ENCODE measurements at regions not wholly inside any gene's neighbourhood (a gene's known extent, or its start where the extent isn't known, plus 50 kb on each side); places are given as distances from the start of the nearest gene placed in this dataset.

DNA sequence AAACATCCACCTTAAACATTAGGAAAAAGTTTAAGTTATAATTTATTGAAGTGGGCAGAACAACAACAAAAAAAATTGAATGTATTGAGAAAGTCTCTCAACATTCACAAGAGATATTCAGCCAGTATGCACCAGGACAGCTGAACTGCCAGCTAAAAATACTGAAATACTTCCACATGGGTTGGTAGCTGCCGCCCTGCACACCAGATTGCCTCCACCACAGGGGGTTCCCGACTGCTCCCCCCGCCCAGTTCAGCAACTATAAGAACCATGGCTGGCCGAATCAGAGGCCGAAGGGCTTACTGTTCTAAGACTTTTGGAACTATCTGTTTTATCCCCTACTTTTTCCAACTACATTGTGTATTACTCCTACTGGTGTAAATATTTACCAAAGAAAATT is 150.0 kb upstream of the LRP1B start:
- Histone ChIP-seq H3K36me3 (ENCODE audit: control insufficient read depth in 4 of 4, insufficient read depth in 3 of 4, low read depth in 1 of 4, low read length in 3 of 4) (no peaks in the 10 kb centered on the region), H3K4me3 (ENCODE audit: low read depth in 1 of 3, low read length in 3 of 3) (no peak overlapping the region), H3K9ac (ENCODE audit: low read depth in 1 of 2, low read length in 2 of 2) (no peak overlapping the region), H3K27me3 (ENCODE audit: control insufficient read depth in 4 of 4, insufficient read depth in 4 of 4, low read length in 3 of 4) (no peaks in the 10 kb centered on the region), H3K27ac (ENCODE audit: low read depth in 1 of 2, low read length in 2 of 2) (no peak overlapping the region), H3K9me3 (ENCODE audit: control insufficient read depth in 4 of 4, low read length in 3 of 4) (no peaks in the 10 kb centered on the region), H3K4me1 (ENCODE audit: control insufficient read depth in 4 of 4, insufficient read depth in 4 of 4, low read length in 3 of 4) (no peaks in the 10 kb centered on the region)
- WGBS, result 62% methylated on average over 5 of the region's 5 CpGs
- no peak for DNase-seq (ENCODE audit: low spot score)
- no peak for TF ChIP-seq EGR1 (IDR thresholded peaks at IDR 0.05; ENCODE audit: low read depth in 2 of 2)
- no peak for TF ChIP-seq HNF4G (IDR thresholded peaks at IDR 0.05)
- no peak for TF ChIP-seq NR2F2 (IDR thresholded peaks at IDR 0.05)
- TF ChIP-seq, protein P1, sequence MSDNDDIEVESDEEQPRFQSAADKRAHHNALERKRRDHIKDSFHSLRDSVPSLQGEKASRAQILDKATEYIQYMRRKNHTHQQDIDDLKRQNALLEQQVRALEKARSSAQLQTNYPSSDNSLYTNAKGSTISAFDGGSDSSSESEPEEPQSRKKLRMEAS (IDR thresholded peaks at IDR 0.05), result no peak

DNA sequence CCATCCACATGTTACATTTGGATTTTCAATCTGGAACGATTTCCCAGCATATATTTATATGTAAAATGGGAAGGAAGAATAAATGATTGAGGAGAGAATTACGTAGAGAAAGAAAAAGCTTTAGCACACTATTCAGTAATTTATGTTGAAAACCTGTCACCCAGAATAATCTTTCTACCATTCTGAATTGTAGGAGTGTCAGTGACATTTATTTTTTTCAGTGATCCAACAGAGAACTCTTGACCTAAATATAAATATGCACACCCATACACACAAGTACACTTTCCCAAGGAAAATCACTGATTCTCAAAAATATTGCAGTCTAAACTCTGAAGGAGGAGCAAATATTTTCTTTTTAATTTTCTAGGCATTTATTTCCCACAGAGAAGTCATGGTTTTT is 140.2 kb upstream of the LRP1B start:
- WGBS, result 58% methylated on average over 2 of the region's 2 CpGs
- H3K27ac ChIP-seq (ENCODE audit: low read depth in 1 of 2, low read length in 2 of 2), result no peak overlapping the region
- no peaks in the 10 kb centered on the region for H3K4me1 ChIP-seq (ENCODE audit: control insufficient read depth in 4 of 4, insufficient read depth in 4 of 4, low read length in 3 of 4)
- TF ChIP-seq JUND (IDR thresholded peaks at IDR 0.05) (no peak), HNF4A (conservative IDR thresholded peaks at IDR 0.05) (no peak), FOXA1 (IDR thresholded peaks at IDR 0.05) (no peak), SP1 (IDR thresholded peaks at IDR 0.05) (no peak), EGR1 (IDR thresholded peaks at IDR 0.05; ENCODE audit: low read depth in 2 of 2) (no peak), NR2F2 (IDR thresholded peaks at IDR 0.05) (no peak), RAD21 (IDR thresholded peaks at IDR 0.05) (no peak), FOXA2 (IDR thresholded peaks at IDR 0.05) (no peak), TAF1 (conservative IDR thresholded peaks at IDR 0.05) (no peak), RXRA (IDR thresholded peaks at IDR 0.05) (no peak), HNF4G (IDR thresholded peaks at IDR 0.05) (no peak)
- TF ChIP-seq, protein P2, sequence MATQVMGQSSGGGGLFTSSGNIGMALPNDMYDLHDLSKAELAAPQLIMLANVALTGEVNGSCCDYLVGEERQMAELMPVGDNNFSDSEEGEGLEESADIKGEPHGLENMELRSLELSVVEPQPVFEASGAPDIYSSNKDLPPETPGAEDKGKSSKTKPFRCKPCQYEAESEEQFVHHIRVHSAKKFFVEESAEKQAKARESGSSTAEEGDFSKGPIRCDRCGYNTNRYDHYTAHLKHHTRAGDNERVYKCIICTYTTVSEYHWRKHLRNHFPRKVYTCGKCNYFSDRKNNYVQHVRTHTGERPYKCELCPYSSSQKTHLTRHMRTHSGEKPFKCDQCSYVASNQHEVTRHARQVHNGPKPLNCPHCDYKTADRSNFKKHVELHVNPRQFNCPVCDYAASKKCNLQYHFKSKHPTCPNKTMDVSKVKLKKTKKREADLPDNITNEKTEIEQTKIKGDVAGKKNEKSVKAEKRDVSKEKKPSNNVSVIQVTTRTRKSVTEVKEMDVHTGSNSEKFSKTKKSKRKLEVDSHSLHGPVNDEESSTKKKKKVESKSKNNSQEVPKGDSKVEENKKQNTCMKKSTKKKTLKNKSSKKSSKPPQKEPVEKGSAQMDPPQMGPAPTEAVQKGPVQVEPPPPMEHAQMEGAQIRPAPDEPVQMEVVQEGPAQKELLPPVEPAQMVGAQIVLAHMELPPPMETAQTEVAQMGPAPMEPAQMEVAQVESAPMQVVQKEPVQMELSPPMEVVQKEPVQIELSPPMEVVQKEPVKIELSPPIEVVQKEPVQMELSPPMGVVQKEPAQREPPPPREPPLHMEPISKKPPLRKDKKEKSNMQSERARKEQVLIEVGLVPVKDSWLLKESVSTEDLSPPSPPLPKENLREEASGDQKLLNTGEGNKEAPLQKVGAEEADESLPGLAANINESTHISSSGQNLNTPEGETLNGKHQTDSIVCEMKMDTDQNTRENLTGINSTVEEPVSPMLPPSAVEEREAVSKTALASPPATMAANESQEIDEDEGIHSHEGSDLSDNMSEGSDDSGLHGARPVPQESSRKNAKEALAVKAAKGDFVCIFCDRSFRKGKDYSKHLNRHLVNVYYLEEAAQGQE (IDR thresholded peaks at IDR 0.05), result no peak
- TF ChIP-seq, protein P1 (IDR thresholded peaks at IDR 0.05), result no peak
- TF ChIP-seq, protein P3, sequence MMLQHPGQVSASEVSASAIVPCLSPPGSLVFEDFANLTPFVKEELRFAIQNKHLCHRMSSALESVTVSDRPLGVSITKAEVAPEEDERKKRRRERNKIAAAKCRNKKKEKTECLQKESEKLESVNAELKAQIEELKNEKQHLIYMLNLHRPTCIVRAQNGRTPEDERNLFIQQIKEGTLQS (IDR thresholded peaks at IDR 0.05), result no peak
- TF ChIP-seq, protein P4, sequence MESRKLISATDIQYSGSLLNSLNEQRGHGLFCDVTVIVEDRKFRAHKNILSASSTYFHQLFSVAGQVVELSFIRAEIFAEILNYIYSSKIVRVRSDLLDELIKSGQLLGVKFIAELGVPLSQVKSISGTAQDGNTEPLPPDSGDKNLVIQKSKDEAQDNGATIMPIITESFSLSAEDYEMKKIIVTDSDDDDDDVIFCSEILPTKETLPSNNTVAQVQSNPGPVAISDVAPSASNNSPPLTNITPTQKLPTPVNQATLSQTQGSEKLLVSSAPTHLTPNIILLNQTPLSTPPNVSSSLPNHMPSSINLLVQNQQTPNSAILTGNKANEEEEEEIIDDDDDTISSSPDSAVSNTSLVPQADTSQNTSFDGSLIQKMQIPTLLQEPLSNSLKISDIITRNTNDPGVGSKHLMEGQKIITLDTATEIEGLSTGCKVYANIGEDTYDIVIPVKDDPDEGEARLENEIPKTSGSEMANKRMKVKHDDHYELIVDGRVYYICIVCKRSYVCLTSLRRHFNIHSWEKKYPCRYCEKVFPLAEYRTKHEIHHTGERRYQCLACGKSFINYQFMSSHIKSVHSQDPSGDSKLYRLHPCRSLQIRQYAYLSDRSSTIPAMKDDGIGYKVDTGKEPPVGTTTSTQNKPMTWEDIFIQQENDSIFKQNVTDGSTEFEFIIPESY (IDR thresholded peaks at IDR 0.05), result no peak
- TF ChIP-seq, protein P5, sequence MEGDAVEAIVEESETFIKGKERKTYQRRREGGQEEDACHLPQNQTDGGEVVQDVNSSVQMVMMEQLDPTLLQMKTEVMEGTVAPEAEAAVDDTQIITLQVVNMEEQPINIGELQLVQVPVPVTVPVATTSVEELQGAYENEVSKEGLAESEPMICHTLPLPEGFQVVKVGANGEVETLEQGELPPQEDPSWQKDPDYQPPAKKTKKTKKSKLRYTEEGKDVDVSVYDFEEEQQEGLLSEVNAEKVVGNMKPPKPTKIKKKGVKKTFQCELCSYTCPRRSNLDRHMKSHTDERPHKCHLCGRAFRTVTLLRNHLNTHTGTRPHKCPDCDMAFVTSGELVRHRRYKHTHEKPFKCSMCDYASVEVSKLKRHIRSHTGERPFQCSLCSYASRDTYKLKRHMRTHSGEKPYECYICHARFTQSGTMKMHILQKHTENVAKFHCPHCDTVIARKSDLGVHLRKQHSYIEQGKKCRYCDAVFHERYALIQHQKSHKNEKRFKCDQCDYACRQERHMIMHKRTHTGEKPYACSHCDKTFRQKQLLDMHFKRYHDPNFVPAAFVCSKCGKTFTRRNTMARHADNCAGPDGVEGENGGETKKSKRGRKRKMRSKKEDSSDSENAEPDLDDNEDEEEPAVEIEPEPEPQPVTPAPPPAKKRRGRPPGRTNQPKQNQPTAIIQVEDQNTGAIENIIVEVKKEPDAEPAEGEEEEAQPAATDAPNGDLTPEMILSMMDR (IDR thresholded peaks at IDR 0.05; ENCODE audit: low read depth, low read length, missing input control), result no peak
- H3K9ac ChIP-seq (ENCODE audit: low read depth in 1 of 2, low read length in 2 of 2), result no peak overlapping the region
- no peaks in the 10 kb centered on the region for H3K36me3 ChIP-seq (ENCODE audit: control insufficient read depth in 4 of 4, insufficient read depth in 3 of 4, low read depth in 1 of 4, low read length in 3 of 4)
- H3K9me3 ChIP-seq (ENCODE audit: control insufficient read depth in 4 of 4, low read length in 3 of 4), result peaks cover 0 to 2% (median 0%) of the 10 kb centered on the region in 4 donors
- DNase-seq (ENCODE audit: low spot score), result no peak
- H3K4me3 ChIP-seq (ENCODE audit: low read depth in 1 of 3, low read length in 3 of 3), result no peak overlapping the region
- peaks cover 0 to 4% (median 0%) of the 10 kb centered on the region in 4 donors for H3K27me3 ChIP-seq (ENCODE audit: control insufficient read depth in 4 of 4, insufficient read depth in 4 of 4, low read length in 3 of 4)
